ENCODE measurements at regions not wholly inside any gene's neighbourhood (a gene's known extent, or its start where the extent isn't known, plus 50 kb on each side); places are given as distances from the start of the nearest gene placed in this dataset.

GRCh38 chr16:82509691-82510430, 116.9 kb upstream of the CDH13 start:
- Histone ChIP-seq H3K27ac (ENCODE audit: control insufficient read depth, insufficient read depth) (no peak overlapping the region), H3K9me3 (replicated peaks; ENCODE audit: control insufficient read depth, insufficient read depth, low read length) (no peaks in the 10 kb centered on the region; the same call in 2 of the 3 replicates), H3K4me2 (ENCODE audit: control insufficient read depth, insufficient read depth) (no peak overlapping the region), H3K36me3 (ENCODE audit: control insufficient read depth in 2 of 2, insufficient read depth in 2 of 2, low read length in 1 of 2) (no peaks in the 10 kb centered on the region), H3K4me3 (no peak overlapping the region), H3K27me3 (replicated peaks in 1 of 2; ENCODE audit: control insufficient read depth in 2 of 2, insufficient read depth in 2 of 2, low read length in 1 of 2) (no peaks in the 10 kb centered on the region), H3K79me2 (ENCODE audit: control insufficient read depth, insufficient read depth, low read length) (no peaks in the 10 kb centered on the region), H4K20me1 (ENCODE audit: control insufficient read depth, insufficient read depth) (no peaks in the 10 kb centered on the region), H2AFZ (ENCODE audit: control insufficient read depth, low read depth, low read length) (no peak overlapping the region), H3K4me1 (ENCODE audit: control insufficient read depth, insufficient read depth, low read length) (no peaks in the 10 kb centered on the region), H3K9ac (ENCODE audit: control insufficient read depth, insufficient read depth, low read length) (no peak overlapping the region)
- ChIA-PET SMC1A (ENCODE audit: uncharacterized antibody, unreplicated experiment) (no interaction called here), POLR2A (no interaction called here), RAD21 (ENCODE audit: unreplicated experiment) (no interaction called here), CTCF (no interaction called here)
- ATAC-seq (no peak), FAIRE-seq (no peak), DNase-seq (ENCODE audit: low read depth, low spot score) (no peak)
- 57% methylated on average over 5 of the region's 5 CpGs for WGBS (ENCODE audit: insufficient coverage, insufficient replicate concordance, low lambda C conversion rate, missing lambda C conversion rate)
- TF ChIP-seq BMI1 (IDR thresholded peaks at IDR 0.05; ENCODE audit: borderline replicate concordance) (no peak), PAX8 (IDR thresholded peaks at IDR 0.05) (no peak), RBBP5 (conservative IDR thresholded peaks at IDR 0.05) (no peak), NR2C1 (IDR thresholded peaks at IDR 0.05) (no peak), BACH1 (IDR thresholded peaks at IDR 0.05; ENCODE audit: borderline replicate concordance) (no peak), ZBTB33 (IDR thresholded peaks at IDR 0.05) (no peak), KAT2A (conservative IDR thresholded peaks at IDR 0.05; ENCODE audit: control insufficient read depth, low read depth, low read length) (no peak), MEF2B (IDR thresholded peaks at IDR 0.05; ENCODE audit: partially characterized antibody, poor library complexity, severe bottlenecking) (no peak)
- intact Hi-C loops (cut with micrococcal nuclease; ENCODE audit: unreplicated experiment): no loop called here
- BruUV-seq (replicated peaks): no TSS peak
- in situ Hi-C loops (cut with MboI): no loop called here

Measured in GM12878 (cell line).